ENCODE measurements at regions not wholly inside any gene's neighbourhood (a gene's known extent, or its start where the extent isn't known, plus 50 kb on each side); places are given as distances from the start of the nearest gene placed in this dataset.
A peak's percentile ranks its signal among the peaks of the same experiment; 100 is the strongest.
"Not testable (repeated sequence)": the region's sequence is repeated elsewhere in the genome, so short reads cannot be mapped to it uniquely, and the experiment has no call there.

- no peak for TF ChIP-seq CTCF (IDR thresholded peaks at IDR 0.05; ENCODE audit: extremely low read depth, missing control alignments)
- DNase-seq (ENCODE audit: low spot score): peak; percentile 66
These were observed 84.8 kb upstream of the ATP1A1 start for GRCh38 chr1:116288201-116288598.

- DNase-seq (ENCODE audit: low spot score): no peak
- TF ChIP-seq CTCF (IDR thresholded peaks at IDR 0.05; ENCODE audit: extremely low read depth, missing control alignments): no peak
These were observed 83.9 kb upstream of the ATP1A1 start for GRCh38 chr1:116289193-116289592.

- no peak for TF ChIP-seq CTCF (IDR thresholded peaks at IDR 0.05; ENCODE audit: extremely low read depth, missing control alignments)
- no peak for DNase-seq (ENCODE audit: low spot score)
These were observed 82.8 kb upstream of the ATP1A1 start for GRCh38 chr1:116290085-116290705.

DNA sequence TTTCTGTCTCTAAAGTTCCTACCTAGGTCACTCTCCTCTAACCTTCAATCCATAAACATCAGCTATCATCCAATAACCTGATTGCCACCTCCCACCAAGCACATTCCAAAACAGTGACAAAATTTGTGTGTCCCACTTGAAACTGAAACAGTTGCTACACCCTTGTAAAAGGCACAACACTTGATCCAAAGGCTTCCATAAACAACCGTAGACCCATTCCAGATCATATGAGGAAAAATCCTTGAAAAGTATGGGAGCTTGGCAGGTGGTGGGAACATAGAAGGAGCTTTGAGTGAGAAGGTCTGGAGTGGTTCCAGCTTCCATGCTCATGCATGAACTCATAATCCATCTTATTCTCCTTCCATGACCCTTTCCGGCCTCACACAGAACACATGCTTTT, 82.0 kb upstream of the ATP1A1 start:
- DNase-seq (ENCODE audit: low spot score): no peak
- TF ChIP-seq CTCF (IDR thresholded peaks at IDR 0.05; ENCODE audit: extremely low read depth, missing control alignments): no peak

GRCh38 chr1:116292929-116293725, 79.9 kb upstream of the ATP1A1 start:
- no peak for DNase-seq (ENCODE audit: low spot score)
- no peak for TF ChIP-seq CTCF (IDR thresholded peaks at IDR 0.05; ENCODE audit: extremely low read depth, missing control alignments)

- DNase-seq (ENCODE audit: low spot score): no peak
- TF ChIP-seq CTCF (IDR thresholded peaks at IDR 0.05; ENCODE audit: extremely low read depth, missing control alignments): no peak
These were observed 75.4 kb upstream of the ATP1A1 start for GRCh38 chr1:116297495-116298212.

DNA sequence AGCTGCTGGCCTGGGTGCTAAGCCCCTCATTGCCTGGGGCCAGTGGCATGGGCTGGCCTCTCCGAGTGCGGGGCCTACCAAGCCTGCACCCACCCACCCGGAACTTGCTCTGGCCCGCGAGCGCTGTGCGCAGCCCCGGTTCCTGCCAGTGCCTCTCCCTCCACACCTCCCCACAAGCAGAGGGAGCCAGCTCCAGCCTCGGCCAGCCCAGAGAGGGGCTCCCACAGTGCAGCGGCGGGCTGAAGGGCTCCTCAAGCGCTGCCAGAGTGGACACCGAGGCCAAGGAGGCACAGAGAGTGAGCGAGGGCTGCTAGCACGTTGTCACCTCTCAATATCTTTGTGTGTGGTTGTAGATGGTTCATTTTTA, 74.8 kb upstream of the ATP1A1 start:
- not testable (repeated sequence) for DNase-seq (ENCODE audit: low spot score)
